ENCODE measurements at regions not wholly inside any gene's neighbourhood (a gene's known extent, or its start where the extent isn't known, plus 50 kb on each side); places are given as distances from the start of the nearest gene placed in this dataset.

- TF ChIP-seq, protein P1, sequence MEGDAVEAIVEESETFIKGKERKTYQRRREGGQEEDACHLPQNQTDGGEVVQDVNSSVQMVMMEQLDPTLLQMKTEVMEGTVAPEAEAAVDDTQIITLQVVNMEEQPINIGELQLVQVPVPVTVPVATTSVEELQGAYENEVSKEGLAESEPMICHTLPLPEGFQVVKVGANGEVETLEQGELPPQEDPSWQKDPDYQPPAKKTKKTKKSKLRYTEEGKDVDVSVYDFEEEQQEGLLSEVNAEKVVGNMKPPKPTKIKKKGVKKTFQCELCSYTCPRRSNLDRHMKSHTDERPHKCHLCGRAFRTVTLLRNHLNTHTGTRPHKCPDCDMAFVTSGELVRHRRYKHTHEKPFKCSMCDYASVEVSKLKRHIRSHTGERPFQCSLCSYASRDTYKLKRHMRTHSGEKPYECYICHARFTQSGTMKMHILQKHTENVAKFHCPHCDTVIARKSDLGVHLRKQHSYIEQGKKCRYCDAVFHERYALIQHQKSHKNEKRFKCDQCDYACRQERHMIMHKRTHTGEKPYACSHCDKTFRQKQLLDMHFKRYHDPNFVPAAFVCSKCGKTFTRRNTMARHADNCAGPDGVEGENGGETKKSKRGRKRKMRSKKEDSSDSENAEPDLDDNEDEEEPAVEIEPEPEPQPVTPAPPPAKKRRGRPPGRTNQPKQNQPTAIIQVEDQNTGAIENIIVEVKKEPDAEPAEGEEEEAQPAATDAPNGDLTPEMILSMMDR (IDR thresholded peaks at IDR 0.05; ENCODE audit: low read depth, low read length), result no peak
- DNase-seq (ENCODE audit: low read depth in 2 of 2), result no peak
- H3K4me3 ChIP-seq (replicated peaks in 1 of 2; ENCODE audit: low read depth in 2 of 2, low read length in 2 of 2), result no peak overlapping the region
Observed at GRCh38 chrX:93598076-93598475, 75.3 kb downstream of the NAP1L3 start.

- DNase-seq (ENCODE audit: low read depth in 2 of 2), result no peak
- H3K4me3 ChIP-seq (replicated peaks in 1 of 2; ENCODE audit: low read depth in 2 of 2, low read length in 2 of 2), result no peak overlapping the region
- TF ChIP-seq, protein P1 (IDR thresholded peaks at IDR 0.05; ENCODE audit: low read depth, low read length), result no peak
Observed at GRCh38 chrX:93594780-93595179, 78.6 kb downstream of the NAP1L3 start.

GRCh38 chrX:93593966-93594365 lies 79.4 kb downstream of the NAP1L3 start:
- DNase-seq (ENCODE audit: low read depth in 2 of 2), result no peak
- H3K4me3 ChIP-seq (replicated peaks in 1 of 2; ENCODE audit: low read depth in 2 of 2, low read length in 2 of 2), result no peak overlapping the region
- TF ChIP-seq, protein P1 (IDR thresholded peaks at IDR 0.05; ENCODE audit: low read depth, low read length), result no peak

DNA sequence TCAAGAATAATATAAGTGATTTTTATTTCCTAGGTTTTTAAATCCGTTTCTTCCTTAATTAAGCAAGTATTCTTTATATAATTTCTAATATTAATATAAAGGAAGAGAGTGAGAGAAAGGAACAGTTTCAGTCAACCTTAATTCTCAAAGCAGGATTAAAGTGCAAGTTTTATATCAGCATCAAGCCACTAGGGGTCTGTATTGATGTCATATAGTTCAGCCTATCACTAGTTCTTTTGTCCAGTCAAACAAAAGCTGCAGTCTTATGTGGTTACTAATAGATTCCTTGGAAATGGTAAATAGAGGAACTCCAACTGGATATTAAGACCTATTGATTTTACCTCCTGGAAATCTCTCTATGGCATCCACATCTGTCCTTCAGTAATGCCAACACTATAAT lies 82.0 kb downstream of the NAP1L3 start:
- no peak overlapping the region for H3K4me3 ChIP-seq (replicated peaks in 1 of 2; ENCODE audit: low read depth in 2 of 2, low read length in 2 of 2)
- TF ChIP-seq, protein P1 (IDR thresholded peaks at IDR 0.05; ENCODE audit: low read depth, low read length), result no peak
- DNase-seq (ENCODE audit: low read depth in 2 of 2), result no peak

GRCh38 chrX:93585661-93586060 lies 87.7 kb downstream of the NAP1L3 start:
- peak in 1 of 2 donors; percentile 0 for DNase-seq (ENCODE audit: low read depth in 2 of 2)
- TF ChIP-seq, protein P1 (IDR thresholded peaks at IDR 0.05; ENCODE audit: low read depth, low read length), result no peak

DNA sequence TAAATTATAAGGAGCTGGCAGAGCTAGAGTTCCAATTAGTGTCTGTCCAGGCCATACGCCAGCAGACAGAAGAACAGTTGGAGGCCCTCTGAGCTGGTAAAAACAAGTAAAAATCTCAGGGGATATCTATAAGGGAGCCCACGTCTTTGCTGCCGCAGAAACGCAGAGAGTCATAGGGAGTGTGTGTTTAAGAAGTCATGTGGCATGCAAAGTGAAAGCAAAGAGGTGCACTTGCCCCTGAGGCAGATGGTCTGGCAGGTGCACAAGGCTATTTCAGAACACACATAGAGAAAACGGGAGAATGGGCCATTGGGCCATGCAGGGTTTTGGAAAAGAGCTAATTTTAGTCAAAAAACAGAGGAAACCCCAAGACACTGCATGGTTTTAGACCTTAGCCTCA lies 92.7 kb downstream of the NAP1L3 start:
- DNase-seq (ENCODE audit: low read depth in 2 of 2), result no peak
- TF ChIP-seq, protein P1 (IDR thresholded peaks at IDR 0.05; ENCODE audit: low read depth, low read length), result no peak

More at GRCh38 chrX:93585661-93586060, 87.7 kb downstream of the NAP1L3 start:
- H3K4me3 ChIP-seq (replicated peaks in 1 of 2; ENCODE audit: low read depth in 2 of 2, low read length in 2 of 2), result no peak overlapping the region

DNA sequence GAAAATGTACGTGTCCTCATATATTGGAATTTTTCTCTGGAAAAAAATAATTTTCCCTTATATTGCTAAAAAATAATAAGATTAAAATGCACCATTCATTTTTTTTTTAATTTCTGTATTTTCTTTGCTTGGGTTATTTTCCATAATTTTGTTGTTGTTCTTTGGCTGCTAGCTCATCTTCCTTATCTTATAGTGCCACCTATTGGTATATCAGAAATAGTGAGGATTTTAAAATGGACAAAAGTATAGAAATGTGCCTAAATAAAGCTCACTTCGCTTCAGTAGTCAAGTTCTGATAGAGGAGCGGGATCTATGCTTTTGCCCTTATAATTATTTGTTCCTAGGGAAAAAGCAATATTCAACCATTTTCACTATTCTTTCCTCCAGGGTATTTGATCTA lies 134.8 kb downstream of the NAP1L3 start:
- TF ChIP-seq, protein P1 (IDR thresholded peaks at IDR 0.05; ENCODE audit: low read depth, low read length), result no peak
- peak in 1 of 2 donors; percentile 0 for DNase-seq (ENCODE audit: low read depth in 2 of 2)
- no peak overlapping the region for H3K4me3 ChIP-seq (replicated peaks in 1 of 2; ENCODE audit: low read depth in 2 of 2, low read length in 2 of 2)

More for the DNA sequence above, 92.7 kb downstream of the NAP1L3 start:
- H3K4me3 ChIP-seq (replicated peaks in 1 of 2; ENCODE audit: low read depth in 2 of 2, low read length in 2 of 2), result no peak overlapping the region

Data from cardiac fibroblast (primary cell).